Thyroid gland (tissue), 4 donors: ENCODE measurements at regions not wholly inside any gene's neighbourhood (a gene's known extent, or its start where the extent isn't known, plus 50 kb on each side); places are given as distances from the start of the nearest gene placed in this dataset.

Experiments used
- POLR2A ChIP-seq, 2 donors: fragments of 450-650 bp; IDR thresholded peaks; one replicate each; pipeline ENCODE4 v1.6.1; 2017; ENCODE audit warnings: antibody characterized with exemption in 2 of 2, mild to moderate bottlenecking in 2 of 2, moderate library complexity in 1 of 2
- TF ChIP-seq, protein P1 (sequence below), 6 experiments: fragments of 200-600 bp in 3 of 6; fragments of 450-650 bp in 3 of 6; sonication (generic) in 3 of 6; IDR thresholded peaks; one replicate each; pipeline ENCODE4 v1.5.1; 2016 to 2019; ENCODE audit warnings: antibody characterized with exemption in 6 of 6, mild to moderate bottlenecking in 2 of 6, inconsistent platforms in 1 of 6, moderate library complexity in 1 of 6

DNA sequence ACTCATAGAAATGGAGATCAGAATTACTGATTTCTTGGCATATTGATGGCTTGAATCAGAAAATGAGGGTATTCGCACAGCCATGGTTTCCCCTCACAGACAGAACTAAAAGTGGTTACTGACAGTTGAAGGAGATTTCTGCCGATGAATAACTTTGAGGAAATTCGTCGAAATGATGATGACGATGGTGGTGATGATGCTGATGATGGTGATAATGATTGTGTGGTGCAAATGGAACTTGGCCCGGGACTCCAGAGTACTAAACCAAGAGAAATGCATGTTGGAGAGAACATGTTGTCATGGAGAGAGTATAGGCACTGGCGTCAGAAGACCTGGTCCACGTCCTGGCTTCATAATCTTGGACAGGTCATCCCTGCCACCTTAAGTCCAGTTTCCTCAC is 163.2 kb downstream of the EVX1 start:
- no peak for TF ChIP-seq POLR2A (IDR thresholded peaks at IDR 0.05)
- TF ChIP-seq, protein P1, sequence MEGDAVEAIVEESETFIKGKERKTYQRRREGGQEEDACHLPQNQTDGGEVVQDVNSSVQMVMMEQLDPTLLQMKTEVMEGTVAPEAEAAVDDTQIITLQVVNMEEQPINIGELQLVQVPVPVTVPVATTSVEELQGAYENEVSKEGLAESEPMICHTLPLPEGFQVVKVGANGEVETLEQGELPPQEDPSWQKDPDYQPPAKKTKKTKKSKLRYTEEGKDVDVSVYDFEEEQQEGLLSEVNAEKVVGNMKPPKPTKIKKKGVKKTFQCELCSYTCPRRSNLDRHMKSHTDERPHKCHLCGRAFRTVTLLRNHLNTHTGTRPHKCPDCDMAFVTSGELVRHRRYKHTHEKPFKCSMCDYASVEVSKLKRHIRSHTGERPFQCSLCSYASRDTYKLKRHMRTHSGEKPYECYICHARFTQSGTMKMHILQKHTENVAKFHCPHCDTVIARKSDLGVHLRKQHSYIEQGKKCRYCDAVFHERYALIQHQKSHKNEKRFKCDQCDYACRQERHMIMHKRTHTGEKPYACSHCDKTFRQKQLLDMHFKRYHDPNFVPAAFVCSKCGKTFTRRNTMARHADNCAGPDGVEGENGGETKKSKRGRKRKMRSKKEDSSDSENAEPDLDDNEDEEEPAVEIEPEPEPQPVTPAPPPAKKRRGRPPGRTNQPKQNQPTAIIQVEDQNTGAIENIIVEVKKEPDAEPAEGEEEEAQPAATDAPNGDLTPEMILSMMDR (IDR thresholded peaks at IDR 0.05) = no peak
